ENCODE measurements at regions not wholly inside any gene's neighbourhood (a gene's known extent, or its start where the extent isn't known, plus 50 kb on each side); places are given as distances from the start of the nearest gene placed in this dataset.
A peak's percentile ranks its signal among the peaks of the same experiment; 100 is the strongest.

DNA sequence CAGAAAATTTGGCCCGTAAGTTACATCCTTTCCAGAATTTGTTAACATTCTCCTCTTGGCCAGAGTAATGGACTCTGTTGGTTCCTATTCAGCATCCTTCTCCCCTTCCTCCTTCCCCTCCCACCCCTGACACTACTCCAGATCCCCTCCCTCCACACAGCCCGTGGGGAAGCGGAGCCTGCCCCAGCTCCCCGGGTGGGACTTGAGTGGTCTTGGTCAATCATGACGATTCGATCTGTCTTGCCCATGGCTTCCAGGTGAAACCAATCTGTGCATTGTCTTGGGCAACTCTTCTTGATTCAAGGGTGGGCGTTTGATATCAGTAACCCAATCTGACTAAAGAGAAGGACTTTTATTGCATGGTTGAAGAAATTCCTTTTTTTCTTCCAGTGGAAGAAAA, 143.9 kb downstream of the ANKRD60 start:
- Histone ChIP-seq H3K4me3 (no peak overlapping the region), H3K9me3 (no peaks in the 10 kb centered on the region), H3K27ac (replicated peaks in 1 of 4) (peak overlapping the region in 2 of 4 donors; percentile 14 to 55), H3K36me3 (no peaks in the 10 kb centered on the region), H3K27me3 (no peaks in the 10 kb centered on the region), H3K4me1 (peaks cover 0 to 5% (median 0%) of the 10 kb centered on the region in 4 donors)
- DNase-seq (ENCODE audit: extremely low spot score) = peak; percentile 50
- WGBS = 86% methylated on average over 7 of the region's 7 CpGs
- TF ChIP-seq CTCF (IDR thresholded peaks at IDR 0.05) (no peak), EP300 (IDR thresholded peaks at IDR 0.05) (no peak), POLR2AphosphoS5 (IDR thresholded peaks at IDR 0.05) (no peak), POLR2A (IDR thresholded peaks at IDR 0.05; ENCODE audit: low read depth) (no peak)
- intact Hi-C loops (cut with DNase I) = no loop called here

GRCh38 chr20:58081846-58082245, 146.6 kb downstream of the ANKRD60 start:
- intact Hi-C loops (cut with DNase I) = no loop called here
- 20% methylated on average over 1 of the region's 1 CpG for WGBS
- H3K9me3 ChIP-seq = peaks cover 0 to 4% (median 0%) of the 10 kb centered on the region in 4 donors
- no peak overlapping the region for H3K4me3 ChIP-seq
- H3K36me3 ChIP-seq = no peaks in the 10 kb centered on the region
- no peak for DNase-seq (ENCODE audit: extremely low spot score)
- TF ChIP-seq POLR2A (IDR thresholded peaks at IDR 0.05; ENCODE audit: low read depth) = no peak
- no peak for TF ChIP-seq CTCF (IDR thresholded peaks at IDR 0.05)
- TF ChIP-seq EP300 (IDR thresholded peaks at IDR 0.05) = no peak
- TF ChIP-seq POLR2AphosphoS5 (IDR thresholded peaks at IDR 0.05) = no peak
- no peaks in the 10 kb centered on the region for H3K27me3 ChIP-seq
- H3K27ac ChIP-seq (replicated peaks in 1 of 4) = no peak overlapping the region
- H3K4me1 ChIP-seq = peaks cover 0 to 6% (median 1%) of the 10 kb centered on the region in 4 donors

DNA sequence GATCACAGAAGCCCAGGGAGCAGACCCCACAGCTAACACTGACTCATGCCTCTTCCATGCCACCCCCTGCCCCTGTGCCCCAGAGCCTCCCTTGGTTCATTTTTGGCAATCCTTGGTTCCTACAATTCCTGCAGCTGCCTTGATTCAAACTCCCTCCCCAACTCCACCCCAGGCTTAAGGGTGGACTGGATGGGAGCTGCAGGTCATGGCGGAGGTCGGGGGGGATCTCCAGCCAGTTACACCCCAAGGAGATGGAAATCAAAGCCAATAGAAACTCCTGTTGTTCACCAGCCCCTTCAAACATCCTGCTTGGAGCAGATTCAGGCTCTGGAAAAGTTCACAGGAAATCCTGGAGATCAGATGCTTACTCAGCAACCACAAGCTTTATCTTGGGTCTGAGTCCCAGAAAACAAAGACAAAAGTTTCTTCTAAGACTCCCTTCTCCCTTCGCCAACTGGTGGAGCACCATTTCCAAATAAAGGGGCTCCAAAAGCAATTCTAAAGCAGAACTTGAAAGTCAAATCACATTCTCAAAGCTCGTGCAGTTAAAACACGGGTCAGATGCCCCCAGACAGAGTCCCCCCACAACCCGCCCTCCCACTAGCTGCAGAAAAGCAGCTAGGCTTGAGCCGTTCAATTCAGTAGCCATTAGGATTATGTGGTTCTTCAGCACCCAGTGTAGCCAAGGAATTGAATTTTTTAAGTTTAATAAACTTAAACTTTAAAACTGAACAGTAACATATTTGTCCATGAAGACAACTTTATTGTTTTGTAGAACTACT, 149.5 kb downstream of the ANKRD60 start:
- peak overlapping the region in 1 of 4 donors; percentile 17 for H3K27ac ChIP-seq (replicated peaks in 1 of 4)
- DNase-seq (ENCODE audit: extremely low spot score) = peak; percentile 74
- no peaks in the 10 kb centered on the region for H3K36me3 ChIP-seq
- WGBS = 76% methylated on average over 7 of the region's 7 CpGs
- H3K9me3 ChIP-seq = peaks cover 0 to 4% (median 0%) of the 10 kb centered on the region in 4 donors
- H3K27me3 ChIP-seq = no peaks in the 10 kb centered on the region
- H3K4me1 ChIP-seq = peaks cover 0 to 15% (median 7%) of the 10 kb centered on the region in 4 donors
- no peak for TF ChIP-seq POLR2AphosphoS5 (IDR thresholded peaks at IDR 0.05)
- TF ChIP-seq EP300 (IDR thresholded peaks at IDR 0.05) = no peak
- TF ChIP-seq CTCF (IDR thresholded peaks at IDR 0.05) = no peak
- TF ChIP-seq POLR2A (IDR thresholded peaks at IDR 0.05; ENCODE audit: low read depth) = no peak
- intact Hi-C loops (cut with DNase I) = no loop called here
- no peak overlapping the region for H3K4me3 ChIP-seq

DNA sequence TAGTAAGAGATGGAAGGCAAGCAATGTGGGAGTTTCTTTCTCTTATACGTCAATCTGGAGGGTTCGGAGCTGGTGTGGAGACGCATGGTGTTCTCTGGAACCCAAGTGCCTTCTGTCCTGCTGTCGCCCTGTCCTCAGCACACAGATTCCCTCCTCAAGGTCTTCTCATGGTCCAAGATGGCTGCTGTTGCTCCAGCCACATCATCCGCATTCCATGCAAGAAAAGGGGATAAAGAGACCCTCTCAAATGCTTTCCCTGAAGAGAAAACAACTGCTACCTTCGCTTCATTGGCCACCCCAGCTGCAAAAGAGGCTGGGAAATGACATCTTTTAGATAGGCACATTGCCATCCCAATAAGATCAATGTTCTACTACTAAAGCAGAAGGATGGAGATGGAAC, 151.2 kb downstream of the ANKRD60 start:
- 95% methylated on average over 6 of the region's 6 CpGs for WGBS
- H3K27me3 ChIP-seq = peaks cover 0 to 9% (median 0%) of the 10 kb centered on the region in 4 donors
- no peaks in the 10 kb centered on the region for H3K36me3 ChIP-seq
- no peak overlapping the region for H3K4me3 ChIP-seq
- peak; percentile 60 for DNase-seq (ENCODE audit: extremely low spot score)
- H3K9me3 ChIP-seq = peaks cover 0 to 4% (median 0%) of the 10 kb centered on the region in 4 donors
- no peak overlapping the region for H3K27ac ChIP-seq (replicated peaks in 1 of 4)
- peaks cover 0 to 17% (median 7%) of the 10 kb centered on the region in 4 donors for H3K4me1 ChIP-seq
- TF ChIP-seq CTCF (IDR thresholded peaks at IDR 0.05) = no peak
- TF ChIP-seq POLR2A (IDR thresholded peaks at IDR 0.05; ENCODE audit: low read depth) = no peak
- intact Hi-C loops (cut with DNase I) = no loop called here
